GM12878 (cell line): ENCODE measurements at regions not wholly inside any gene's neighbourhood (a gene's known extent, or its start where the extent isn't known, plus 50 kb on each side); places are given as distances from the start of the nearest gene placed in this dataset.

ENCODE experiments used
- ATAC-seq: fragments of 200-7000 bp; cut with Tn5 transposase; 3 replicates; pipeline ENCODE4 v1.9.1; 2020; ENCODE audit warnings: mild to moderate bottlenecking, moderate library complexity
- BruUV-seq: library from RNA; stranded (reverse); fragments of 400-500 nt; replicated peaks from 2 replicates; lab custom pipeline; 2021; lab: Mats Ljungman, UMichigan
- CTCF ChIA-PET: fragments of 300-600 bp; sonication (Branson Sonifier 250); formaldehyde crosslinking; extraction: SDS; loops from one replicate; lab custom pipeline; 2021; ENCODE audit warnings: inconsistent platforms; lab: Yijun Ruan, JAX
- POLR2A ChIA-PET: fragments of 350-600 bp; formaldehyde crosslinking; extraction: SDS; loops from one replicate; lab custom pipeline; 2021; ENCODE audit warnings: inconsistent platforms; lab: Charles Lee
- RAD21 ChIA-PET: fragments of 300-600 bp; sonication (Branson Sonifier 250); formaldehyde crosslinking; loops from one replicate; lab custom pipeline; 2023; ENCODE audit warnings: antibody characterized with exemption; ENCODE audit not compliant: unreplicated experiment; lab: Charles Lee
- SMC1A ChIA-PET: fragments of 300-600 bp; sonication (Branson Sonifier 250); formaldehyde crosslinking; loops from one replicate; lab custom pipeline; 2023; ENCODE audit not compliant: unreplicated experiment, uncharacterized antibody; lab: Charles Lee
- DNase-seq: peaks from one replicate; pipeline ENCODE4 v3.0.0-alpha.2; 2011; ENCODE audit warnings: low read depth, low spot score
- FAIRE-seq: peaks from 3 replicates; lab custom pipeline; 2011; peaks lifted over from hg19 to GRCh38; lab: Jason Lieb, UNC
- H2AFZ ChIP-seq: 2 replicates; pipeline ENCODE4 v1.6.0; 2011; ENCODE audit warnings: low read depth, low read length, control low read depth; ENCODE audit not compliant: control insufficient read depth
- H3K27ac ChIP-seq: 2 replicates; pipeline ENCODE4 v1.5.1; 2011; ENCODE audit warnings: control low read depth; ENCODE audit not compliant: control insufficient read depth, insufficient read depth
- H3K27me3 ChIP-seq, 2 experiments: replicated peaks in 1 of 2; 2 replicates each; pipeline versions ENCODE4 v1.6.0 to v1.6.1; 2011; ENCODE audit warnings: low read length in 1 of 2; ENCODE audit not compliant: control insufficient read depth in 2 of 2, insufficient read depth in 2 of 2
- H3K36me3 ChIP-seq, 2 experiments: 2 replicates each; pipeline ENCODE4 v1.5.1; 2011; ENCODE audit warnings: low read length in 1 of 2; ENCODE audit not compliant: control insufficient read depth in 2 of 2, insufficient read depth in 2 of 2
- H3K4me1 ChIP-seq: 2 replicates; pipeline ENCODE4 v1.6.1; 2011; ENCODE audit warnings: mild to moderate bottlenecking, low read length, moderate library complexity, mixed read lengths; ENCODE audit not compliant: control insufficient read depth, insufficient read depth
- H3K4me2 ChIP-seq: 2 replicates; pipeline ENCODE4 v1.6.0; 2011; ENCODE audit warnings: control low read depth; ENCODE audit not compliant: control insufficient read depth, insufficient read depth
- H3K4me3 ChIP-seq: fragments of 200-600 bp; sonication (generic); 2 replicates; pipeline ENCODE4 v1.5.1; 2016
- H3K79me2 ChIP-seq: 2 replicates; pipeline ENCODE4 v1.6.0; 2011; ENCODE audit warnings: low read length; ENCODE audit not compliant: control insufficient read depth, insufficient read depth
- H3K9ac ChIP-seq: 2 replicates; pipeline ENCODE4 v1.8.0; 2011; ENCODE audit warnings: low read length, control low read depth, mixed read lengths; ENCODE audit not compliant: control insufficient read depth, insufficient read depth
- H3K9me3 ChIP-seq: replicated peaks from 3 replicates; pipeline ENCODE4 v1.5.1; 2011; ENCODE audit warnings: mild to moderate bottlenecking, low read length; ENCODE audit not compliant: control insufficient read depth, insufficient read depth
- H4K20me1 ChIP-seq: 2 replicates; pipeline ENCODE4 v1.6.0; 2011; ENCODE audit not compliant: control insufficient read depth, insufficient read depth
- ESRRA ChIP-seq: IDR thresholded peaks from 2 replicates; pipeline ENCODE4 v1.6.1; 2012; ENCODE audit warnings: mild to moderate bottlenecking, low read length, improper control_type of control experiment
- KDM1A ChIP-seq: fragments of 200-600 bp; sonication (generic); IDR thresholded peaks from 2 replicates; pipeline ENCODE4 v1.6.1; 2016; ENCODE audit warnings: borderline replicate concordance
- KLF5 ChIP-seq: fragments of 450-650 bp; IDR thresholded peaks from 2 replicates; pipeline ENCODE4 v1.6.1; 2014; ENCODE audit warnings: mild to moderate bottlenecking; ENCODE audit not compliant: partially characterized antibody
- LARP7 ChIP-seq: fragments of 450-650 bp; IDR thresholded peaks from 2 replicates; pipeline ENCODE4 v1.6.1; 2017; ENCODE audit warnings: mild to moderate bottlenecking
- MEF2A ChIP-seq: IDR thresholded peaks from 2 replicates; pipeline ENCODE4 v1.6.1; 2011; ENCODE audit warnings: low read depth, mild to moderate bottlenecking, low read length, moderate library complexity; ENCODE audit not compliant: insufficient read depth
- MLLT1 ChIP-seq: fragments of 450-650 bp; IDR thresholded peaks from 2 replicates; pipeline ENCODE4 v1.6.1; 2016; ENCODE audit warnings: mild to moderate bottlenecking
- NFYA ChIP-seq: IDR thresholded peaks from 2 replicates; pipeline ENCODE4 v1.6.1; 2011; ENCODE audit warnings: low read depth, mild to moderate bottlenecking, low read length, improper control_type of control experiment, borderline replicate concordance
- NKRF ChIP-seq: fragments of 450-650 bp; conservative IDR thresholded peaks from 2 replicates; pipeline ENCODE4 v1.6.1; 2017; ENCODE audit warnings: mild to moderate bottlenecking, moderate library complexity
- PKNOX1 ChIP-seq: fragments of 450-650 bp; IDR thresholded peaks from 2 replicates; pipeline ENCODE4 v1.6.1; 2016; ENCODE audit warnings: mild to moderate bottlenecking
- SIX5 ChIP-seq: IDR thresholded peaks from 2 replicates; pipeline ENCODE4 v1.6.1; 2011; ENCODE audit warnings: mild to moderate bottlenecking, low read depth, low read length, moderate library complexity; ENCODE audit not compliant: severe bottlenecking
- ZBED1 ChIP-seq: IDR thresholded peaks from 2 replicates; pipeline ENCODE4 v1.6.1; 2016; ENCODE audit warnings: borderline replicate concordance
- ZNF207 ChIP-seq: fragments of 450-650 bp; IDR thresholded peaks from 2 replicates; pipeline ENCODE4 v1.6.1; 2014; ENCODE audit warnings: antibody characterized with exemption, mild to moderate bottlenecking, borderline replicate concordance
- ZNF687 ChIP-seq: fragments of 450-650 bp; IDR thresholded peaks from 2 replicates; pipeline ENCODE4 v1.6.1; 2017; ENCODE audit warnings: mild to moderate bottlenecking, moderate library complexity
- WGBS: methylation state at CpG from one replicate; pipeline ENCODE4 v1.1.6; 2016; ENCODE audit warnings: low lambda C conversion rate; ENCODE audit not compliant: insufficient replicate concordance, insufficient coverage; ENCODE audit errors: missing lambda C conversion rate; 5-methylcytosine and 5-hydroxymethylcytosine counted together
- in situ Hi-C: fragments of 300-500 bp; cut with MboI; formaldehyde crosslinking; loops from 9 replicates; pipeline ENCODE4 v1.14.3; 2018; ENCODE audit warnings: mixed read lengths
- intact Hi-C: fragments of 100-400 bp; cut with micrococcal nuclease; formaldehyde crosslinking; loops from one replicate; pipeline ENCODE4 v1.14.2; 2022; ENCODE audit not compliant: unreplicated experiment
- TF ChIP-seq, protein P1 (sequence below): IDR thresholded peaks from 2 replicates; pipeline ENCODE4 v1.6.1; 2011; ENCODE audit warnings: low read depth, mild to moderate bottlenecking, low read length, moderate library complexity, borderline replicate concordance; ENCODE audit errors: extremely low read depth

DNA sequence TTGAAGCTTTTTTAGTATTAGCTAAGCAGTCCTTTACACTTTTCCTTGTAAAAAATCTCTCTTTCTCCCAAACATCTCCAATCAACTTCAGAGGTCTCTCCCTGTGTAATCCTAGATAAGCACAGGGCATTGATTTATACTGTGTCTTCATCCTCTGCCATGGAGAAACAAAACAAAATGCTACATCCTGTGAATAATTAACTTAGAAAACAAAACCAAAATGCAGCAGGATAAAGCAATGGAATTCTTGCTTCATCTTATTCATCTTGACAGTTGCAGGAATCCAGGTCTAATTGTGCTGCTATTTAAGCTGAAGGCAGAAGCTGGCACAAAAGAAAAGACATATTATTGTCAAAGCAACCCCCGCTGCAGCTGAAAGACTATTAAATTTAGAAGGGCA lies 641.5 kb upstream of the SORCS1 start:
- RAD21 ChIA-PET, result interaction anchor here (1.0 kb wide), 1 partner anchor 397 kb away, joined by 3 read pairs; no protein-coding TSS in a partner anchor
- BruUV-seq, result no TSS peak
- WGBS, result 4% methylated on average over 1 of the region's 1 CpG
- H4K20me1 ChIP-seq, result no peaks in the 10 kb centered on the region
- no peaks in the 10 kb centered on the region for H3K79me2 ChIP-seq
- FAIRE-seq (no peak), DNase-seq (no peak), ATAC-seq (no peak)
- in situ Hi-C loops (no loop called here), intact Hi-C loops (no loop called here)
- H3K27ac ChIP-seq, result no peak overlapping the region
- CTCF ChIA-PET, result interaction anchor here (1.0 to 1.6 kb wide), 2 partner anchors 10 to 396 kb away, joined by 3 to 5 read pairs; no protein-coding TSS in a partner anchor
- no peaks in the 10 kb centered on the region for H3K27me3 ChIP-seq
- POLR2A ChIA-PET, result no interaction called here
- no peak overlapping the region for H2AFZ ChIP-seq
- no peaks in the 10 kb centered on the region for H3K9me3 ChIP-seq
- no peak overlapping the region for H3K9ac ChIP-seq
- H3K4me1 ChIP-seq, result no peaks in the 10 kb centered on the region
- H3K4me2 ChIP-seq, result no peak overlapping the region
- no peak overlapping the region for H3K4me3 ChIP-seq
- no peaks in the 10 kb centered on the region for H3K36me3 ChIP-seq
- SMC1A ChIA-PET, result interaction anchor here (0.7 to 1.4 kb wide), 3 partner anchors 111 to 396 kb away, joined by 3 to 4 read pairs (median 3); no protein-coding TSS in a partner anchor
- TF ChIP-seq NFYA, result no peak
- TF ChIP-seq LARP7, result no peak
- TF ChIP-seq, protein P1, sequence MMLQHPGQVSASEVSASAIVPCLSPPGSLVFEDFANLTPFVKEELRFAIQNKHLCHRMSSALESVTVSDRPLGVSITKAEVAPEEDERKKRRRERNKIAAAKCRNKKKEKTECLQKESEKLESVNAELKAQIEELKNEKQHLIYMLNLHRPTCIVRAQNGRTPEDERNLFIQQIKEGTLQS, result no peak
- no peak for TF ChIP-seq SIX5
- TF ChIP-seq ESRRA, result no peak
- no peak for TF ChIP-seq KLF5
- TF ChIP-seq ZNF207, result no peak
- no peak for TF ChIP-seq KDM1A
- TF ChIP-seq ZNF687, result no peak
- no peak for TF ChIP-seq MLLT1
- TF ChIP-seq NKRF, result no peak
- TF ChIP-seq ZBED1, result no peak
- no peak for TF ChIP-seq MEF2A
- TF ChIP-seq PKNOX1, result no peak
